Activated T-cell treated with anti-CD3 and anti-CD28 coated beads for 24 hours (primary cell): ENCODE measurements at regions not wholly inside any gene's neighbourhood (a gene's known extent, or its start where the extent isn't known, plus 50 kb on each side); places are given as distances from the start of the nearest gene placed in this dataset.
"Not testable (repeated sequence)": the region's sequence is repeated elsewhere in the genome, so short reads cannot be mapped to it uniquely, and the experiment has no call there.

Experiments used
- DNase-seq: peaks from one replicate; pipeline ENCODE4 v3.0.0-alpha.2; 2020; ENCODE audit warnings: low read depth

DNA sequence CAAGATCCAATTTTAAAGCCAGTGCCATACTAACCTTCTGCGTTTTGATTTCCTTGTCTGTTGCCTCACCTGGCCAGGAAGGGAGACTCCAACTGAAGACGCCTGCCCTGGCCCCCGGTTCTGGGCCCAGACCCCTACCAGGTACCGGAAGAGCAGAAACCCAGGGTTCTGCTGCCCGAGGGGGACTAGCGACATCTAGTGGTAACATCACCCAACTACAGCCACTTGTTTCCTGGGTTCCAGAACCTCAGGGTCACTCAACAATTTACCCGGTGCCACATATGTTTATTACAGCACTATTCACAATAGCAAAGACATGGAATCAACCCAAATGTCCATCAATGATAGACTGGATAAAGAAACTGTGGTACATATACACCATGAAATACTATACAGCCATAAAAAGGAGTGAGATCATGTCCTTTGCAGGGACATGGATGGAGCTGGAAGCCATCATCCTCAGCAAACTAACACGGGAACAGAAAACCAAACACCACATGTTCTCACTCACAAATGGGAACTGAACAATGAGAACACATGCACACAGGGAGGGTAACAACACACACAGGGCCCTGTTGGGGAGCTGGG is 268.7 kb upstream of the IRX4 start:
- DNase-seq: not testable (repeated sequence)

DNA sequence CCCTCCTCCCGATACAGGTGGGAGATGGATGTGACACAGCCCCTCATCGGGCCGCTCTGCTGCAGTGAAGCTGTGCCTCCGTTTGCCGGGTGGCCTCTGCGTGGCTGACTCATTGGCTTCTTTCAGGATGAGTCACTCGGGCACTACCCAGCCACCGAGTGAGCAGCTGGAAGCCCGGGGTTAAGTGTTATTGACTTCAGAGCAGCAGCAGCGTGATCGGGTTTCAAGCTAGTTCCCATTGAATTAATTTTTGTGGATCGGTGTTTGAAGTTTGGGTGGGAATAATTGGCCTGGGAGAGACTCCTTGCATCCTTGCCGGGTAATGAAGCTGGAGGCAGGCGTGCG is 266.4 kb upstream of the IRX4 start:
- DNase-seq: no peak

DNA sequence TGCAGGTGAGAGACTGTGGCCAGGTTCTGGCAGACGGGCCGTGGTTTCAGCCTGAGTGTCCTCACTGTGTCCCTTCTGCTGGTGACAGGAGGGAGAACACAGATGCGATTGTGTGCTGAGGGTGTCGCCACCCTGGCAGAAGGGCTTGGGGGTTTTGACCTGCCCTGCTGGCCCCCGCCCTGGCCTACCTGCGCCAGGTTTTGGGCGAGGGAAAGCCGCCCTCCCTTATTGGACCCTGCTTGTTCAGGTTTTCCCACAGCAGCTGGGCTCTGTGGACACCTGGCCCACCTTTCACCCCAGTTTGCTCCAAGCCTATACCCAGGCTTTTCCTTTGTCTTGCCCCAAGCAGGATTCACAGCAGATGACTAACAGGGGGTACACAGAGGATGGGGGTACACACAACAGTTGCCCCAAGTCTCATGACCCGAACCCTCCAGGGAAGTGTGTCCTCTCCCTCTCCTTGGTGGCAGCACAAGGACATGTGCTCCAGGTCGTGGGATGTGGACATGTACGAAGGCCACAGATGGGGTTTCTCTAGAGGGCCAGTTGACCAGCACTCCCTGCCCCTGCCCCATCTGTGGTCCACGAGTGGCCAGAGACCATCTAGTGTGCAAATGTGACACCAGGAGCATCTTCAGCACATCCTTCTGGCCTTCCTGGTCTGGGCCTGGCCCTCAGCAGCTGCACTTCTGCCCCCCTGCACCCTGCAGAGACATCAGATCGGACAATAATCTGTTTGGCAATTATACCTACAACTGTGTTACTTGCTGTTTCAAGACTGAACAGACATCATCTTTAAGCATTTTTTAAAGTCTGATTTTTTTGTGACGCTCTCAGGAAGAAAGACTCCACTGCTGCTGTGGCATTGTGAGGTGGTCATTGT is 265.8 kb upstream of the IRX4 start:
- no peak for DNase-seq

DNA sequence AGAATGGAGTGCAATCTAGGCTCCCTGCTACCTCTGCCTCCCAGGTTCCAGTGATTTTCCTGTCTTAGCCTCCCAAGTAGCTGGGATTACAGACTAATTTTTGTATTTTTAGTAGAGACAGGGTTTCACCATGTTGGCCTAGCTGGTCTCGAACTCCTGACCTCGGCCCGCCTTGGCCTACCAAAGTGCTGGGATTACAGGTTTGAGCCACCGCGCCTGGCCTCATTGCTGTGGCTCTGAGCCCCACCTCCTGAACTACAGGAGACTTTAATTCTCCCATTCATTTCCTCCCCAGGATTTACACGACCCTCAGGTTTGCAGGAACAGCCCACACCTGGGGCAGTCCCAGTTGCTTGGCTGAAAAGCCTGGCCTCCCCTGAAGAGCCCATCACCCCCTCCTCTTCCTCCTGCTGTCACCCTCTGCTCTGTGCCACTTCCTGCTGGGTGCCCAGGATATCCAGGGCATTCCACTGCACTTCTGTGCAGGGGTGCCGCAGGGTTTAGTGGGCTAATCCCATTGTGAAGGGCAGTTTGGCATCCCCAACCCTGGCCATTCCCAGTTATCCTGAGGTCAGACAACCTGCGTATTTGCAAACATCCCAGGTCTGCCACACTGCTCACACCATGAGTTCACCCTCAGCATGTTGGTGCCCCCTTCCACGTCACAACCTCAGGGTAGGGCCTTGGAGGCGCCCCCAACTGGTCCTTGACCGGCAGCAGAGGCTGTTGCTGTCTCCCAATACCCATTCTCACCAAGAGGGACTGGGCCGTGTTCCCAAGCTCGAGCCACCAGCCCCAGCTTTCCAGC is 265.0 kb upstream of the IRX4 start:
- no peak for DNase-seq

DNA sequence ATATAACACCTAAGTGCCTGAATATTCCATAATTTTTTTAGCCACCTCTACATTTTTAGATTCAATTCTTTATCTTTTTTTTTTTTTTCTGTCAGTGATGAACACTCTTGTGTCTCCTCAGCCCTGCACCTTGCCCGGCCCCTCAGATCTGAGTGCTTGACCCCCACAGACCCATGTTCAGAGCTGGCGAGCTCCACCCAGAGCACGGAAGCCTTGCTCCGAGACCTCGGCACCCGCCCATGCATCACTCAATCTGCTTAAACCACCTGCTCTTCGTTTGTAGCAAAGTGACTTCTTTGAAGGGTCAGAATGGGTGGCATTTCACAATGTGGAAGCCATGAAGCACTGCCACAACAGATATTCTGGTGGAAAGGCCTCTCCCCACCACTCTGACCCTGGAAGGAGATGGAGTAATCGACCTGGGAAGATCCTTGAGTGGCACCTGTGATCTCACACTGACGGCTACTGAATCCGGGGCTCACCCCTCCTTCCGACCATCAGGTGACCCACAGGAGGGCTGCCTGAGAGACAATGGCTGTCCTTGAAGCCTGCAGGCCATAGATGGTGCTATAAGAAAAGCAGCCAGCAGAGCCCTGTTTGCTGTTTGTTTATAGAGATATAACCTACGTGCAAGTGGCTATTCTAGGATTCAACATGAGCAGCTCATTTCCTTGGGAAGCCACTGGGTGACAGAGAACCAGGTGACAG is 261.1 kb upstream of the IRX4 start:
- DNase-seq: no peak

DNA sequence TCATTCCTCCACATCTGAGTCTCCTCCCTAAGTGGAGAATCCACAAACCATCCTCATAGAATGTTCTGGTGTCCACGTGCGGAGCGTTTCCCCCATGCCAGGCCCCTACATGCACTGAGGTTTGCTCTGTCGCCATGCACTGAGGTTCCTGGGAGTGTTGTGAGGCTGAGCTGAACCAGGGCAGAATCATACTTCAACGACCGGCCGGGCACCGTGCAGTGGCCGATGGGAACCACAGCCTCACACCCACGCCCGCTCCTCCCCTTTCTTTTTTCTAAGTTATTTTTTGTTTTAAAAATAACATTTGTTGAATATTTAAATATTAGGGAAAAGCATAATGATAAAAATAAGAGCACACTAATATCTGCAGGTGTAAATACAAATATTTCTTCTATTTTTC is 260.4 kb upstream of the IRX4 start:
- DNase-seq: no peak

DNA sequence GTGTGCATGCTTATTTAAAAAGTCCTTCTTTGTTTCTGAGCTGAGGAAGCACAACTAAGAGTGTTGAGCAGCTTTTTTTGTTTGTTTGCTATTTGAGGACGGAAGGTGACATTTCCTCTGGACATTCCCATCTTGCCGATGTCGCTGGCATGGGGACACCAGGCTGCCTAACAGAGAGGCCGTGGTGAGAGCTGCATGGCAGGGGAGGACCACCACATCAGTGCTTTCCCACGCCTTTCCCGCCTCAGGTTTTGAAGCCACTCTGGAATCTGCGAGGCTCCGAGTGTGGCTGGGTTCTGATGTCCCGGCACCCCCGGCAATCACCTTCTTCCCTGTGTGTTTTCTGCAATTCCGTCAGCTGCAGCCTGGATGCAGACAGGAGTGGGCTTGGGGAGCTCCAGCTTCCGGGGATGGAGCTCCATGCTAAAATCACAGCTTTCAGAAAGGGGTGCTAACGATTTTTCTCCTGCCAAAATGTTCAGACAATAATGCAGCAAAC is 259.8 kb upstream of the IRX4 start:
- DNase-seq: no peak

DNA sequence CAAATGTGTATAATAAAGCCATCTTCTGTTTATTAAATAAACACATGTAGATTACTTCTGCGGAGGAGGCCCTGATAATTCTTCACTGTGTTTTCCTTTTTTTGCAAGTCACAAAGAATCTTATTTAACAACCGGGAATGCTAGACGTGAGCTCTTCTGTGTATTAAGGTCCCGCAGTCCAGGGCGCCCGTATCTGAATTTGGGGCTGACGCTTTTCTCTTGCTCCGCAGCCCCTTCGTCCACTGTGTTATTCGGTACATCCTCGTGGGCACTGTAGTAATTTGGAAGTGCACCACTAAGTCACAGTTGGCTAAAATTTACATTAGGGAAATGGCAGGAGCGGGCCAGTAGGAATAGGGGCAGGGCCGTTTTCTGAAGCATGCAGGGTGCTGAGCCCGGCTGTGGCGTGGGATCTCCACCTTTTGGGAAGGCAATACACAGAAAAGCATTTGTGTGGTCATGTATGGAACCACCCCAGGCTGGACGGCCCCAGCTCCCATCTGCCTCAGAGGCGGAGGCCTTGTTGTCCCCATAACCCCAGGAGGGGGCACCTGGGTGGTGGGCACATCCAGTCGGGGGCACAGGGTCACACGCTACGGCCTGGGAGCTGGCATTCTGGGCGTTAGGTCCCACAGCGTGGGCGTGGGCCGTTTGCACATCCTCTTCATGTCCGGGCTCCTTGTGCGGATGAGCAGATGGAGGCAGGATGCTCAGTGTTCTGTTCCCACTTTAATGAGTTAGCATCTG is 258.7 kb upstream of the IRX4 start:
- DNase-seq: no peak

DNA sequence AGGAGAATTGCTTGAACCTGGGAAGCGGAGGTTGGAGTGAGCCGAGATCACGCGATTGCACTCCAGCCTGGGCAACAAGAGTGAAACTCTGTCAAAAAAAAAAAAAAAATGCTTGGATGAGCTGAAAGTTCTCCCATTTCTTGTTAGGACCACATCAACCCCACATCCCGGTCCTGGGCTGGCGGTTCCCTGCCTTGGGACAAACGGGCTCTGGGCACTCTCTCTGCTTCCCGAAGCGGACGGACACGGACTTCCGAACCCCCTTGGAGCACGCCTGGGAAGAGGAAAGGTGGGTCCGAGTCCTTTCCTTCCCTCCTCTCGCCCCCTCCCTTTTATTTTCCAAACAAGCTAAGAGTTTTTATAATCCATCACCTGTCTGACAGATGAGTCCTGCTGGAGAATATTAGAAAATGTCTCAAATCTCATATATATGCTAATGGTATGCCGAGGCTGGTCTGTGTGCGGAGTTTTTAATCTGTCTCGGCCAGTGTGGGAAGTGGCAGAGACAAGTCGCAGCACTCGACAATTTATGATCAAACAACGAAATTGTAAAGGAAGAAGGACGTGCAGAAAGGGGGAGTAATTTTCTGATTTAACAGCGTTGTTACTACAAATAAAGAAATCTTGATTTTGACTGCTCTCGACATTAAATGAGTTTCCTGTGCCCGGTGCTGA is 257.9 kb upstream of the IRX4 start:
- no peak for DNase-seq

DNA sequence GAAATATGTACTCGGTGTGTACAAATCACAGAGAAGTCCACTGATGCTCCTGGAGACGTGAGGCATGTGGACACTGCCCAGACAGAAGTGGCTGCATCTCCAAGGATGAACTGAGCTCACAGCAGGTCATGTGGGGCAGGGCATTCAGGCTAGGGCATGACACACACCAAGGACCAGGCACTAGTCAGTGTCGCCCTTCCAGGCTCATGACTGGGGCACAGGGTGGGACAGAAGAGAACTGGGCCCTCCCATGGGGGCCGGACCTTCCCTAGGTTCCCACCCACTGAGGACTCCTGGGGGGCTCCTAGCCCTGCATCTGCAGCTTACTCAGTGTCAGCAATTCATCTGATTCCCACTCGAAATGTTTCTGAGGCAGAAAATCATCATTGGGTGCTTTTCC is 256.8 kb upstream of the IRX4 start:
- DNase-seq: no peak

DNA sequence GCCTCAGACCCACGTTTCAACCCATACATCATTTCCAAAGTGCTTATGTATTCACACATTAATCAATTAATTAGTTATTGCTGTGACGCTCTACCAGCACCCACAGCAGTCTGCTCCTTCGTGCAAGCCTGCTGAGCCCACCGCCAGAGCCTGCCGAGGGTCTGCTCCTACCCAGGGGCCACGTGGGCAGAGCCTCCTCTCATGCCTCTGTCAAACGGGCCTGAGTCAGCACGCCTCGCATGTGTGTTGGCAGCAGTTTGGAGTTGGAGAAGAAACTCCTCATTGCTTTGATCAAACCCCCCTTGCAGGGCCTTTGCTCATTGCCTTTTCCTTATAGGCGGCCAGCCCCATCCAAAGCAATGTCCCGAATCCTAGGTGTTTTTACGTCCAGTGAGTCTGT is 256.2 kb upstream of the IRX4 start:
- no peak for DNase-seq

DNA sequence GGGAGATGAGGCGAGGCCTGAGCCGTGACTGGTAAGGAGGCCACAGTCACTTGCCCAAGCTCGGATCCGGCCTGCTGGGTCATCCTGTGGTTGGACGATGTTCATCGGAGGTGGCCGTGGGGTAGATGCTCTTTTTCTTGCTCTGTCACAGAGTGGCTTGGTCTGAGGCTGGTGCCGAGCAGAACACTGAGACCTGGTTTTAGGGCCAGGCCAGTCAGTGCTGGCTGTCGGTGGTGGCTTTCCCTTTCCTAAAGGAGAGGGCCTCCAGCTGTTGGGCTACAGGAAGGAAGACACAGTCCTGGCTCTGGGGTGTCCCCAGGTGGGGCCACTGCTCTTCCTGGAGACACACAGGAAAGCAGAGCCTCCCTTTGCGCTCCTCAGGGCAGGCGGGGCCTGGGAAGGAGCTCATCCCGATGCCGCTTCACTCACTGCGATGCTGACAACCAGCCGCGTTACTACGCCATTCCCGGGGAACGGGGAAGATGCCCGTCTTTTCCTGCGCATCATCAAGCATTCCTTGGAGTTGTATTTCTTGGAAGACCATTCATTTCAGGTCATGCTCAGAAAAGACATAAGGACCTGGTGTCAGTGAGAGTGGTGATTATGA is 254.8 kb upstream of the IRX4 start:
- no peak for DNase-seq

DNA sequence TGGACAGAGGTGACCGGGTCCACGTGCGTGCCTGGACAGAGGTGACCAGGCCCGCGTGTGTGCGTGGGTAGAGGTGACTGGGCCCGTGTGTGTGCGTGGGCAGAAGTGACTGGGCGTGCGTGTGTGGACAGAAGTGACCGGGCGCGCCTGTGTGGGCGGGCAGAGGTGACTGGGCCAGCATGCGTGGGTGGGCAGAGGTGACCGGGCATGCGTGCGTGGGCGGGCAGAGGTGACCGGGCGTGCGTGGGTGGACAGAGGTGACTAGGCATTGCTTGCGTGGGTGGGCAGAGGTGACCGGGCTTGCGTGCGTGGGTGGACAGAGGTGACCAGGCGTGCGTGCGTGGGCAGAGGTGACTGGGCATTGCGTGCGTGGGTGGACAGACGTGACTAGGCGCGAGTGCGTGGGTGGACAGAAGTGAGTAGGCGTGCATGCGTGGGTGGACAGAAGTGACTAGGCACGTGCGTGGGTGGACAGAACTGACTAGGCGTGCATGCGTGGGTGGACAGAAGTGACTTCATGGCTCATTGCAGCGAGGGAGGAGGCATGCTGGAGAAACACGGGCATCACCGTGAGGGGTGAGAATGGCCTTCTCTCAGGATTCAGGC is 254.1 kb upstream of the IRX4 start:
- no peak for DNase-seq

DNA sequence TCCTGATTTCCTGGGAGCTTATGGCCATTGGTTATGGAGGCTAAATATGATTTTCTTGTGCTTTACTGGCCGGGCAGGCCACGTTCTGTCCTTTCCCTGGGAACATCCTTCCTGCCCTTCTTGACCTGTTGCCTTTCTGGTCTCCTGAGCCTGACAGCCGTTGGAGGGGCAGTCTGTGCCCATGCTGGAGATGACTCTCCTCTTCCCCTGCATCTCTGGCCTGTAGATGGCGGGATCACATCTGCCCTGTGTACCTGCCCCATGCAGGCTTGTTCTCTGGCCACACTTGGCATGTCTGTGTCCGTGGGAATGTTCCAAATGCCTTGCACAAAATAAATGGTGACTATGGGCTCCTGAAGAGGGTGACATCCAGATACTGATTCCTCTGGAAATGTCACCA is 253.1 kb upstream of the IRX4 start:
- no peak for DNase-seq

DNA sequence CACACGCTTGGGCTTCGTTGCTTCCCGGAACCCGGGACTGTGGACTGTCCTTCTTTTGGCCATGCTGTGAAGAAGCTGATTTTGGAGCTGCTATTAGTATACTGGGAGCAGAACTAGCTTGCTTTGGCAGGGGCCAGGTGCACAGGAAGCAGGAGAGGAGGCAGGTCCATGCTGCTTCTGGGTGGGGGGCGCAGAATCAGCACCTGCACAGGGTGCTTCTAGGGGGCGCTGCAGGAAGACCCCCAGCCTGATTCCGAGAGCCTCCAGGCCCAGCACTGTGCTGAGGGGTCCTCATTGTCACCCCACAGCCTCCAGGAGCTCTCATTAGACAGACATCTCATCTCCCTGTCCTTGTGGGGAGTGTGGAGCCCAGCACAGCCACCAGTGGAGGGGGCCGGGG is 252.6 kb upstream of the IRX4 start:
- no peak for DNase-seq

DNA sequence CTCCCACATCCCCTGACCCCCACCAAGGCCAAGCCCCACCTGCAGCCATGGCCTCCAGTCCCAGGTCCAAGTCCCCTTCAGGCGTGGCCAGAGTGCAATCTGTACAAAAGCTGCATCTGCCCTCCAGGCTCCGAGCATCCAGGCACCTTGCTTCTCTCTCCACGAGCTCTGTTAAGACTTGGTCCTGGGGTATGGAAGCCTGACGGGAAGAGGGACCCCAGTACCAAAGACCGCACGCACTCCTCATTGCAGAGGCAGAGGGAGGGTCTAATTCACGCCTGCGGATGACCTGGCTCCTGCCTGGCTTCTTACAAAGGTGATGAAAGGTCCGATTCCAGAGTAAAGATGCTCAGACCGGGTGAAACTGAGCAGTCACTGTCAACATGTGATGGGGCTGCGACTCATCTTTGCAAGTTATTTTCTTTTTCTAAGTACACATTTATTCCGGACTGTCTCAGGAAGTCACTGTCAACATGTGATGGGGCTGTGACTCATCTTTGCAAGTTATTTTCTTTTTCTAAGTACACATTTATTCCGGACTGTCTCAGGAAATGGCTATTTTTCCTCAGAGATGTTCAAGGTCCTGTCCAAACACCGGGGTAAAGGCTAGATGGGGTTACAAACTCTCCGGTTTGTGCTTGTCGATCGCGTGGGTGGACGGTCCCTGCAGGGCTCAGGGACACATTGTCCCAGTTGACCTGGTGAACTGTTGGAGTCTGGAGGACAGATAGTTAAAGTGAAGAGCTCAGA is 252.0 kb upstream of the IRX4 start:
- DNase-seq: no peak

DNA sequence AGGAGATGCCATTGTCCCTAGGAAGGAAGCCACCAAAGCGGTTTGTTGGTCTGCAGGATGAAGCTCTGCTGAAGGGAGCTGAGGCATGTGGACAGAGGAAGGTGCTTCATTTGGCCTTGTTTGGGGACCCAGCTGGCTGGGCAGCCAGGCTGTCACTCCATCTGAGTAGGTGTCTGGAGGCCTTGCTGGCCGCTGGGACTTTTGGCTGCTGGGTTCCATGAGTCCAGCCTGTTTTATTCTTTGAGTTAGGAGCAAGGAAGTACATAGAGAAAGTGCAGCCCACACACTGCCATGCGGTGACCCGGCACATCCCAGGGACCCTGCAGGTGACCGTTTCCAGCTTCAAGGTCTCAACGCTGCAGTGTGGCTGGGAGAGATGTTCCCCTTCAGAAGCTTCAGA is 251.2 kb upstream of the IRX4 start:
- DNase-seq: no peak

DNA sequence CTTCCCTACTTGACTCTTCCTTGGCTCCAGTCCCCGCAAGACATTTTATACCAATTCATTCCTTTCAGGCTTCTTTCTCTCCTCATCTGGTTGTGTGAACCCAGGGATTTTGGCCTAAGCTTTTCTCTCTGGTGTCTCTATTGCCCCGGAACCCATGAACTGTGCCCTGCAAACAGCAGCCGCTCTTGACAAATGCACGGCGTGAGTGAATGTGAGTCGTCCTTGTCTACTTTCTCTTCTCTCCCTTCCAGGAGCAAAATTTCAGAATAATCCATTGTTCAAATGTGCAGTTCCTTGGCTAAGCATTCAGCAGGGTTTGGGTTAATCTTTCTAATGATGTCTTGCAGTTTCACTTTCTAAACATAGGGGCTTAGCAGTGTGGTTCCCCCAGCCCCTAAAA is 250.4 kb upstream of the IRX4 start:
- DNase-seq: no peak

DNA sequence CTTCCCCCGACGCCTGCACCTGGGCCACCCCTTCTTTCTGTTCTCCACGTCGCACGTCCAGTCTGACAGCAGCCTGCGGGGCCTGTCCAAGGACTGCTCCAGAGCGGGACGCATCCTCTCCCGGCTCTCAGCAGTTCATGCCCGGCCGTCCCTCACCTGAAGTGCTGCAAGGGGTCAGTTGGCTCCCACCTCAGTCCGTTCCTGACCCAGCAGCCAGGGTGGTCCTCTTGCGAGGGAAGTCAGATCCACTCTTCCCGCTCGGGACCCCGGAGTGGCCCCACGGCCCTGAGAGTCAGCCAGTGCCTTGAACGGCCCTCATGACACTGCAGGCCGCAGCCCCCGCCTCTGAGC is 249.7 kb upstream of the IRX4 start:
- DNase-seq: no peak
